GM12878 (cell line): ENCODE measurements at regions not wholly inside any gene's neighbourhood (a gene's known extent, or its start where the extent isn't known, plus 50 kb on each side); places are given as distances from the start of the nearest gene placed in this dataset.

Experiments used
- ATF2 ChIP-seq: IDR thresholded peaks from 2 replicates; pipeline ENCODE4 v1.6.1; 2012; ENCODE audit warnings: low read length, inconsistent platforms
- BHLHE40 ChIP-seq, 2 experiments: fragments of 450-650 bp in 1 of 2; IDR thresholded peaks; 2 replicates each; pipeline ENCODE4 v1.6.1; 2011 to 2017; ENCODE audit warnings: low read depth in 2 of 2, borderline replicate concordance in 1 of 2, improper control_type of control experiment in 1 of 2, low read length in 1 of 2, mild to moderate bottlenecking in 1 of 2
- CEBPB ChIP-seq, 2 experiments: fragments of 150-350 bp in 1 of 2; IDR thresholded peaks; 2 replicates each; pipeline ENCODE4 v1.6.1; 2012 to 2014; ENCODE audit warnings: low read depth in 2 of 2, low read length in 2 of 2, borderline replicate concordance in 1 of 2, inconsistent platforms in 1 of 2
- CHD1 ChIP-seq: IDR thresholded peaks from 2 replicates; pipeline ENCODE4 v1.6.1; 2012; ENCODE audit warnings: low read depth, low read length, improper control_type of control experiment
- EZH2 ChIP-seq: IDR thresholded peaks from 2 replicates; pipeline ENCODE4 v1.6.1; 2012; ENCODE audit warnings: low read depth, mild to moderate bottlenecking, control low read depth, inconsistent platforms, low read length, borderline replicate concordance; ENCODE audit not compliant: control insufficient read depth
- FOXK2 ChIP-seq: fragments of 450-650 bp; IDR thresholded peaks from 2 replicates; pipeline ENCODE4 v1.6.1; 2017; ENCODE audit warnings: mild to moderate bottlenecking, moderate library complexity
- MTA3 ChIP-seq: IDR thresholded peaks from 2 replicates; pipeline ENCODE4 v1.6.1; 2012; ENCODE audit warnings: low read length, inconsistent platforms, borderline replicate concordance
- POLR2AphosphoS5 ChIP-seq: IDR thresholded peaks from 2 replicates; pipeline ENCODE4 v1.6.1; 2011; ENCODE audit warnings: mild to moderate bottlenecking, low read length, inconsistent platforms
- SREBF2 ChIP-seq: IDR thresholded peaks from 2 replicates; pipeline ENCODE4 v1.6.1; 2012; ENCODE audit warnings: mild to moderate bottlenecking, low read length
- SRF ChIP-seq, 2 experiments: IDR thresholded peaks; 2 replicates each; pipeline ENCODE4 v1.6.1; 2011; ENCODE audit warnings: low read depth in 2 of 2, low read length in 2 of 2, mild to moderate bottlenecking in 1 of 2, moderate library complexity in 1 of 2
- TCF12 ChIP-seq: IDR thresholded peaks from 2 replicates; pipeline ENCODE4 v1.6.1; 2011; ENCODE audit warnings: low read depth, mild to moderate bottlenecking, low read length
- ZBTB33 ChIP-seq: fragments of 450-650 bp; IDR thresholded peaks from 2 replicates; pipeline ENCODE4 v1.6.1; 2017; ENCODE audit warnings: mild to moderate bottlenecking

GRCh38 chr13:104246955-104247354, 1180.7 kb upstream of the SLC10A2 start:
- no peak for TF ChIP-seq EZH2
- TF ChIP-seq MTA3, result no peak
- no peak for TF ChIP-seq POLR2AphosphoS5
- TF ChIP-seq TCF12, result no peak
- TF ChIP-seq ATF2, result no peak
- no peak for TF ChIP-seq CHD1
- no peak for TF ChIP-seq ZBTB33
- TF ChIP-seq CEBPB (IDR thresholded peaks at IDR 0.05; ENCODE audit: borderline replicate concordance in 1 of 2, low read depth in 2 of 2, low read length in 2 of 2), result no peak
- no peak for TF ChIP-seq FOXK2
- no peak for TF ChIP-seq BHLHE40 (IDR thresholded peaks at IDR 0.05; ENCODE audit: borderline replicate concordance in 1 of 2, low read depth in 2 of 2, low read length in 1 of 2)
- TF ChIP-seq SRF (IDR thresholded peaks at IDR 0.05; ENCODE audit: low read depth in 2 of 2, low read length in 2 of 2), result no peak
- no peak for TF ChIP-seq SREBF2
